Endothelial cell of umbilical vein (primary cell): ENCODE measurements at regions not wholly inside any gene's neighbourhood (a gene's known extent, or its start where the extent isn't known, plus 50 kb on each side); places are given as distances from the start of the nearest gene placed in this dataset.

Experiments
- BruUV-seq: library from RNA; stranded (reverse); fragments of 400-500 nt; replicated peaks from 2 replicates; lab custom pipeline; 2021; lab: Mats Ljungman, UMichigan
- CTCF ChIA-PET: fragments of 300-600, 350-600 bp; sonication (Branson Sonifier 250); formaldehyde crosslinking; loops from one replicate; lab custom pipeline; 2021; ENCODE audit warnings: antibody characterized with exemption, inconsistent platforms; lab: Charles Lee
- POLR2A ChIA-PET: fragments of 300-600, 350-600 bp; sonication (Branson Sonifier 250); formaldehyde crosslinking; loops from one replicate; lab custom pipeline; 2021; ENCODE audit warnings: antibody characterized with exemption, inconsistent platforms; lab: Charles Lee
- DNase-seq: peaks from one replicate; pipeline ENCODE4 v3.0.0-alpha.2; 2011; ENCODE audit warnings: low read depth, low spot score
- FAIRE-seq: peaks from 2 replicates; lab custom pipeline; 2011; peaks lifted over from hg19 to GRCh38; lab: Jason Lieb, UNC
- H2AFZ ChIP-seq: 2 replicates; pipeline ENCODE4 v1.6.0; 2012; ENCODE audit warnings: low read depth, low read length, control low read depth, inconsistent platforms
- H3K27ac ChIP-seq: 2 replicates; pipeline ENCODE4 v1.5.1; 2011; ENCODE audit warnings: low read depth, mild to moderate bottlenecking, control low read depth, low read length, moderate library complexity; ENCODE audit not compliant: insufficient read depth
- H3K27me3 ChIP-seq, 2 experiments: 2 replicates each; pipeline versions ENCODE4 v1.6.0 to v1.6.1; 2011; ENCODE audit warnings: low read length in 2 of 2, mixed read lengths in 1 of 2; ENCODE audit not compliant: control insufficient read depth in 2 of 2, insufficient read depth in 2 of 2
- H3K36me3 ChIP-seq, 2 experiments: 2 replicates in 1 of 2; 3 replicates in 1 of 2; pipeline ENCODE4 v1.5.1; 2011; ENCODE audit warnings: low read length in 2 of 2, mild to moderate bottlenecking in 1 of 2, moderate library complexity in 1 of 2; ENCODE audit not compliant: control insufficient read depth in 2 of 2, insufficient read depth in 2 of 2; ENCODE audit errors: extremely low read depth in 1 of 2
- H3K4me1 ChIP-seq: 3 replicates; pipeline ENCODE4 v1.5.1; 2011; ENCODE audit warnings: mild to moderate bottlenecking, low read length; ENCODE audit not compliant: control insufficient read depth, insufficient read depth; ENCODE audit errors: extremely low read depth
- H3K4me2 ChIP-seq: 2 replicates; pipeline ENCODE4 v1.6.1; 2011; ENCODE audit warnings: low read length, control low read depth, mixed read lengths; ENCODE audit not compliant: insufficient read depth
- H3K4me3 ChIP-seq, 3 experiments: fragments of 200-600 bp in 1 of 3; sonication (generic), shearing (Covaris generic) in 1 of 3; replicated peaks in 1 of 3; 2 replicates each; pipeline ENCODE4 v1.5.1; 2011 to 2016; ENCODE audit warnings: control low read depth in 3 of 3, low read length in 3 of 3, mild to moderate bottlenecking in 2 of 3, inconsistent platforms in 1 of 3, low read depth in 1 of 3, moderate library complexity in 1 of 3; ENCODE audit not compliant: insufficient read depth in 1 of 3
- H3K79me2 ChIP-seq: 2 replicates; pipeline ENCODE4 v1.6.0; 2012; ENCODE audit warnings: low read length, inconsistent platforms; ENCODE audit not compliant: control insufficient read depth, insufficient read depth
- H3K9ac ChIP-seq: replicated peaks from 2 replicates; pipeline ENCODE3; 2011; ENCODE audit warnings: low read length, control low read depth; ENCODE audit not compliant: insufficient read depth; ENCODE audit errors: extremely low read depth
- H3K9me1 ChIP-seq: replicated peaks from 3 replicates; pipeline ENCODE4 v1.6.0; 2011; ENCODE audit warnings: mild to moderate bottlenecking, low read length; ENCODE audit not compliant: control insufficient read depth, insufficient read depth; ENCODE audit errors: extremely low read depth
- H3K9me3 ChIP-seq: replicated peaks from 2 replicates; pipeline ENCODE4 v1.5.1; 2012; ENCODE audit warnings: low read length, inconsistent platforms; ENCODE audit not compliant: control insufficient read depth, insufficient read depth
- H4K20me1 ChIP-seq: replicated peaks from 2 replicates; pipeline ENCODE3; 2011; ENCODE audit warnings: mild to moderate bottlenecking, low read length; ENCODE audit not compliant: control insufficient read depth, insufficient read depth; ENCODE audit errors: extremely low read depth
- CTCF ChIP-seq, 2 donors: IDR thresholded peaks; 1 replicate in 1 of 2; 2 replicates in 1 of 2; pipeline ENCODE4 v1.5.1; 2011; ENCODE audit warnings: low read length in 2 of 2, mild to moderate bottlenecking in 2 of 2, moderate library complexity in 2 of 2, control low read depth in 1 of 2, inconsistent platforms in 1 of 2, low read depth in 1 of 2; ENCODE audit not compliant: insufficient read depth in 1 of 2; ENCODE audit errors: extremely low read depth in 1 of 2
- EZH2 ChIP-seq: IDR thresholded peaks from 2 replicates; pipeline ENCODE4 v1.6.1; 2012; ENCODE audit warnings: borderline replicate concordance, low read depth, mild to moderate bottlenecking, moderate library complexity, low read length, inconsistent platforms; ENCODE audit not compliant: severe bottlenecking
- FOS ChIP-seq: IDR thresholded peaks from 2 replicates; pipeline ENCODE4 v1.6.1; 2011; ENCODE audit warnings: mild to moderate bottlenecking, low read length, moderate library complexity, borderline replicate concordance; ENCODE audit not compliant: insufficient read depth
- GATA2 ChIP-seq: IDR thresholded peaks from 2 replicates; pipeline ENCODE4 v1.7.0; 2011; ENCODE audit warnings: low read depth, mild to moderate bottlenecking, moderate library complexity, mixed read lengths, low read length; ENCODE audit not compliant: insufficient read length, insufficient read depth
- JUN ChIP-seq: IDR thresholded peaks from 2 replicates; pipeline ENCODE4 v1.6.1; 2011; ENCODE audit warnings: borderline replicate concordance, low read depth; ENCODE audit not compliant: insufficient read length, insufficient read depth
- MAX ChIP-seq: IDR thresholded peaks from 2 replicates; pipeline ENCODE4 v1.6.1; 2011; ENCODE audit not compliant: insufficient read depth, insufficient read length
- MYC ChIP-seq: IDR thresholded peaks from one replicate; pipeline ENCODE4 v1.6.1; 2011; ENCODE audit warnings: mild to moderate bottlenecking, low read depth, low read length
- POLR2A ChIP-seq: IDR thresholded peaks from 2 replicates; pipeline ENCODE4 v1.6.1; 2012; ENCODE audit warnings: low read depth, mild to moderate bottlenecking, control low read depth, low read length
- POLR2AphosphoS5 ChIP-seq: IDR thresholded peaks from 2 replicates; pipeline ENCODE4 v1.6.1; 2012; ENCODE audit warnings: low read depth, mild to moderate bottlenecking, control low read depth, low read length, moderate library complexity; ENCODE audit not compliant: insufficient read depth
- dilution Hi-C: fragments of 300-500 bp; cut with MboI; formaldehyde crosslinking; loops from one replicate; pipeline ENCODE4 v1.15.0; 2019; ENCODE audit warnings: low sequenced_read_pairs; ENCODE audit not compliant: extremely low pct_ligation_motif_present
- intact Hi-C: fragments of 100-400 bp; cut with micrococcal nuclease; formaldehyde crosslinking; loops from one replicate; pipeline ENCODE4 v1.10.0; 2022

GRCh38 chr3:159196359-159196758 lies 394.5 kb downstream of the MFSD1 start:
- H3K36me3 ChIP-seq: no peaks in the 10 kb centered on the region
- H3K27me3 ChIP-seq: no peaks in the 10 kb centered on the region
- no peaks in the 10 kb centered on the region for H3K79me2 ChIP-seq
- TF ChIP-seq MYC (no peak), GATA2 (no peak), EZH2 (no peak), POLR2A (no peak), JUN (no peak), CTCF (IDR thresholded peaks at IDR 0.05; ENCODE audit: extremely low read depth in 1 of 2, insufficient read depth in 1 of 2, low read depth in 1 of 2, low read length in 2 of 2) (no peak), MAX (no peak), FOS (no peak), POLR2AphosphoS5 (no peak)
- ChIA-PET POLR2A (no interaction called here), CTCF (interaction anchor here (1.4 to 1.6 kb wide), 3 partner anchors 11 to 278 kb away, joined by 3 to 6 read pairs (median 4); no protein-coding TSS in a partner anchor)
- H3K4me1 ChIP-seq: peaks cover 10% of the 10 kb centered on the region
- intact Hi-C loops (no loop called here), dilution Hi-C loops (no loop called here)
- BruUV-seq: no TSS peak
- H3K9ac ChIP-seq: no peak overlapping the region
- H3K27ac ChIP-seq: no peak overlapping the region
- no peaks in the 10 kb centered on the region for H3K9me3 ChIP-seq
- no peak overlapping the region for H2AFZ ChIP-seq
- no peaks in the 10 kb centered on the region for H4K20me1 ChIP-seq
- FAIRE-seq (no peak), DNase-seq (no peak)
- no peaks in the 10 kb centered on the region for H3K9me1 ChIP-seq
- H3K4me2 ChIP-seq: no peak overlapping the region
- H3K4me3 ChIP-seq: no peak overlapping the region
